ENCODE measurements at regions not wholly inside any gene's neighbourhood (a gene's known extent, or its start where the extent isn't known, plus 50 kb on each side); places are given as distances from the start of the nearest gene placed in this dataset.

DNA sequence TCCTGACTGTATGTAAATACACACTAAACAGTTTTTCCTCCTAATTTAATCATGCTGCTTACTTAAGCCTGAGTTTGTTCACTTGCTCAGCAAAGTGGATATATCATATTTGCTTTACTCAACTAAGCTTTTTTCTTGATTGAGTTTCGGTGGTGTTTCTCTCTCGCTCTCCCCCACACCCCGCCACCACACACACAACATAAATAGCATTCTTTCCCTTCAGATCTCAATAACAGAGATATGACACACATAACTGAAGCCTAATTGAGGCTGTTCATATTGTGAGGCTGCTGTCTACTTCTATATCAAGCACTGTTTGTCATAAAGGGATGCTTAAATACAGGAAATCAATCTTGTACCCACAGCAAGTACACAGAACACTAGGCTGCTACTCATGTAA is 364.9 kb downstream of the FAT3 start:
- no peak for TF ChIP-seq RNF2 (IDR thresholded peaks at IDR 0.05; ENCODE audit: borderline replicate concordance, low read depth)
- no peak for TF ChIP-seq SREBF2 (IDR thresholded peaks at IDR 0.05)
- no peak for TF ChIP-seq SMC3 (IDR thresholded peaks at IDR 0.05)
- TF ChIP-seq, protein P1, sequence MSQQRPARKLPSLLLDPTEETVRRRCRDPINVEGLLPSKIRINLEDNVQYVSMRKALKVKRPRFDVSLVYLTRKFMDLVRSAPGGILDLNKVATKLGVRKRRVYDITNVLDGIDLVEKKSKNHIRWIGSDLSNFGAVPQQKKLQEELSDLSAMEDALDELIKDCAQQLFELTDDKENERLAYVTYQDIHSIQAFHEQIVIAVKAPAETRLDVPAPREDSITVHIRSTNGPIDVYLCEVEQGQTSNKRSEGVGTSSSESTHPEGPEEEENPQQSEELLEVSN (IDR thresholded peaks at IDR 0.05; ENCODE audit: borderline replicate concordance, low read depth): no peak
- TF ChIP-seq BHLHE40 (IDR thresholded peaks at IDR 0.05; ENCODE audit: low read depth, low read length): no peak
- TF ChIP-seq, protein P2, sequence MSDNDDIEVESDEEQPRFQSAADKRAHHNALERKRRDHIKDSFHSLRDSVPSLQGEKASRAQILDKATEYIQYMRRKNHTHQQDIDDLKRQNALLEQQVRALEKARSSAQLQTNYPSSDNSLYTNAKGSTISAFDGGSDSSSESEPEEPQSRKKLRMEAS (IDR thresholded peaks at IDR 0.05): no peak
- TF ChIP-seq CHD2 (IDR thresholded peaks at IDR 0.05; ENCODE audit: low read length, partially characterized antibody): no peak
- no peak for TF ChIP-seq POLR2A (IDR thresholded peaks at IDR 0.05; ENCODE audit: low read length)
- no peak for TF ChIP-seq EP300 (IDR thresholded peaks at IDR 0.05)
